HG03575 (cell line): ENCODE measurements at regions not wholly inside any gene's neighbourhood (a gene's known extent, or its start where the extent isn't known, plus 50 kb on each side); places are given as distances from the start of the nearest gene placed in this dataset.
"Not testable (repeated sequence)": the region's sequence is repeated elsewhere in the genome, so short reads cannot be mapped to it uniquely, and the experiment has no call there.

Experiments
- ATAC-seq: cut with Tn5 transposase; IDR thresholded peaks from one replicate; pipeline ENCODE4 v1.9.1; 2021; ENCODE audit not compliant: unreplicated experiment, insufficient number of reproducible peaks, low FRiP score; ENCODE audit errors: extremely low read depth

DNA sequence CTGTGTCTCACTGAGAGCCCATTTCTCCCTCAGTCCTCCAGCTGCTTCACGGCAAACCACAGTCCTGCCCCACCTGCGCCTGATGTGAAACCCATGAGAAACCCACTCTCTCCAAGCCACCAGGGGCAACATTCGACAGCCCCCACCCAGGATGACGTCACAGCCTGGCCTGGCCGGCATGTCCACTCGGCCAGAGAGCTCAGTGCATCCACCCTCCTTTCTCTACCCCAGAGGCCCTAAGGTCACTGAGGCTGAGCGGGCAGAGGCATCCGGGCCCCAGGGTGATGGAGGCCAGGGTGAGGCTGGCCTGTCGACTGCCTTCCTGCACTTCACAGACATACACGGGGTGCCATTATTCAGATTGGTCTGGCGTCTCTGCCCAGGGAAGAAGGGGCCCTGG is 402.7 kb upstream of the MYT1L start:
- ATAC-seq = no peak

DNA sequence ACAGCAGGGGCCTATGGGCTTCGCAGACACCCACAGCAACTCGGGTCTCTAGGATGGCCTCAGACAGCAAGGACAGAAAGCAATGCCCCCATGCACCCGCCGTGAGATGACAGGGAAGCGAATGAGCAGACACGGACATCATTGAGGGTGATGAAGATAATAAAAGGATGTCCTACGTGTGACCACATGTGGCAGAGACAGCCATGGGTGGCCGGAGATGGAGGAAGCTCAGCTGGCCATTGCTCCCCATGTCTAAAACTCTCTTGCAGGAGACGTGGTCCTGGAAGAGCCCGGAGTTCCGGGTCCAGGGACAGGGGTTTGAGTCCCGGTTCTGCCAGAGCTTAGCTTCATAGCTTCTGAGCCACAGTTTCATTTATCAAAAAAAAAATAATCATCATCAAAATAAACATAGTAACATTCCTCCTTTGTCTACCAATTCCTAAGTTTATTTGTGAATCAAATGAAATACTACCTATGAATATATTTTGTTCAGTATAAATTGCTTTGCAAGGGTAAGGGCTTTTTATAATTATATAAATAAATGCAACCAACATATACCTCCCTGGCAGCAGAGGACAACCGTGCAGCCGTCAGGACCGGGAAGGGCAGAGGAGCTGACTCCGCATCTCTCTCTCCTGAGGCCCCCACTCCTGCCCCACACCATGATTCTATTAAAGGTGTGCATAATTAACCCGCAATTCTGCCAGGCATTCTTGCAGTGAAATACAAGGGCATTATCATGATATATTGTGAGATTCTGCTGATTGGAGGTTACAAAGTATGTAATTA is 401.4 kb upstream of the MYT1L start:
- no peak for ATAC-seq

DNA sequence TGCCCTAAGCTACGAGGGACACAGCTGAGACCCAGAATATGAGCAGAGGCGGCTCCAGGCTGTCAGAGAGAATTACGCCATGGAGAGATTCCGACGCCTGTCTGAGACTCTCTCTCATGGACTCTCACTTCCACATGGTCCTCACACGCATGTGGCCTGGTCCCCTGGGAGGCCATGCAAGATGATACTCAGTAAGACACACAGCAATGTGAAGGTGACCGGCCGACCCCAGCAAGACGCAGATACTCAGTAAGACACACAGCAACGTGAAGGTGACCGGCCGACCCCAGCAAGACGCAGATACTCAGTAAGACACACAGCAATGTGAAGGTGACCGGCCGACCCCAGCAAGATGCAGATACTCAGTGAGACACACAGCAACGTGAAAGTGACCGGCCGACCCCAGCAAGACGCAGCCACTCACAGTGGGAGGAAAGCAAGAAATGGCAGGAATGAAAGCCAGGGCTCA is 400.8 kb upstream of the MYT1L start:
- no peak for ATAC-seq

DNA sequence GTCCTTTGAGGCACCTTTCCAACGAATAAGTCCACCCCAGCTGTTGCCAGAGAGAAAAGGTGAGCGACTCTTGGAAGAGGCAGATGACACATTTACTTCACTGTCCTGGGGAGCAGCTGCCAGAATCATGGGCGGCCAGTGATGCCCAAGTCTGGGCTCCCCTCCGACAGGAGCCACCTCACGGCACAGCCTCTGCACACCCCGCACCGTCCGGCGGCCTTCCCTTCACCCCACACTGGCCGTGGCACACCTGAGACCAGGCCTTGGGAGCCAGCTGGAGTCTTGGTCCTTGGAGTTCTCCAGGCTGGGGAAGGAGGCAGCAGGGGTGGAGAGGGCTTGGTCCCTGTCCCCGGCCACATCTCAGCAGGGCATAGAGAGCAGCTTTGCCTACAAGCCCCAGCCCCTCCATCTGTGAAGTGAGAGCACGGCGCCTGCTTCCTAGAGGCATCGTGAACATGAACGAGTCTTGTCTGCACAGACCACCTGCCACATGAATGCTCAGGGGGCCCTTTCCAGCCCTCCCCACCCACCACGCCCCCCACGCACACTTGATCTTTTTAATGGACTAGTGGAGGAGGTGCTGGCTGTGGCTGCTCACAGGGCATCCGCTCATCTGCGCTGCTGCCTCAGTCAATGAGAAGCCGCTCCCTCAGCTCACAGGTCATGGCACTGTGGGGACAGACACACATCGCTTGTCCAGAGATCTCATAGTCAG is 400.2 kb upstream of the MYT1L start:
- no peak for ATAC-seq

DNA sequence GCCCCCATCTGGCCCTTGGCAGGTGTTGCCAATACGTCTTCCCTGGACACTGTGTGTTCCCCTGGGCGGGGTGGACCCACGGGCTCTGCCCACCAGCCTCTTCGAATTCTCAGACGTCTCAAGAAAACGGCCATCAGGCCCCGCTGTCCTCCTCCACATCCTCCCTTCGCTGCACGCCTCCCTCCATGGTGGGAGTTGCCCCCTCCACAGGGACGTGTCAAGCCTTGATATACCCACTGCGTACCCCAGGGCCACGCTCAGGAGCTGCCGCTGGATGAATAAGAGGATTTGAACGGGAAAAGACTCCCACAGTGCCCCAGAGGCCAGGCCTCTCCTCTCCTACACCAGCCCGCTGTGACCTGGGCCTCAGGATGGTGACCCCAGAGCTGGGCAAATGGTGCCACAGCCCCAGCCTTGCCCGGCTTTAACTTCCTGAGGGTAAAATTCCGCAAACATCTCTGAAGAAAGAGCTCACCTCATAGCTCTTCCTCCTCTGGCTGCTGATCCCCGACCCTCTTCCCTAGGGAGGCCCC is 399.3 kb upstream of the MYT1L start:
- no peak for ATAC-seq

DNA sequence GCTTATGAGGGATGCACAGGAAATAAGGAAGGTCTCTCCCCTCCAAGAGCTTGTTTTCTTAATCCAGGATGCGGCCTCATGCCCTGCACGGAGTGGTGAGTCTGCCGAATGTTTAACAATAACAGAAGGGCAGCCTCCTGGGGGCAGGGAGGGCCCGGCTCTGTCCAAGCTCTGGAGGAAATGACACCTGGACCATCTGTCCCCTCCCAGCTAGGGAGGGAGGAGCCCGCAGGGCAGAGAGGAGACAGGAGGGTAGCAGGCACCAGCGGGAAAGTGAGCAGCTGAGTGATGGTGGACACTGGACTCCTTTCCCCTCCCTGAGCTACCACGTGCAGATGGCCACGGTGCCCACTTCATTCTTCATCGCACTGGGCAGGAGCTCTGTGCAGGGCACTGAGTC is 398.2 kb upstream of the MYT1L start:
- no peak for ATAC-seq

DNA sequence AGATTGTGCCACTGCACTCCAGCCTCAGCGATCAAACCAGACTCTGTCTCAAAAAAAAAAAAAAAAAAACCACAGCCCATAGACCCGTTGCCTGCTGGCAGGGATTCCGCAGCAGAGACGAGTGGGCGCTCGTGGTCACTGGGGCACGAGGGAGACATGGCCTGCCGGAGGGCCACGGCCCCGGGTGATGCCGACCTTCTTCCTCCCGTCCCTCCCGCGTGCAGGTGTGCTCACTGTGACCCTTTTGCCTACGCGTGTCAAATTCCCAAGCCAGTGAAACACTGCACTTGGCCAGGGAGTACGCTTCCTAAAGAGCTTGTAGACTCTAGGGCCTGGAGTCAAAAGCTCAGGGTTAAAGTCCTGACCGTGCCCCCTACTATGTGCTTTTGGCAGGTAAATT is 397.6 kb upstream of the MYT1L start:
- ATAC-seq = no peak

DNA sequence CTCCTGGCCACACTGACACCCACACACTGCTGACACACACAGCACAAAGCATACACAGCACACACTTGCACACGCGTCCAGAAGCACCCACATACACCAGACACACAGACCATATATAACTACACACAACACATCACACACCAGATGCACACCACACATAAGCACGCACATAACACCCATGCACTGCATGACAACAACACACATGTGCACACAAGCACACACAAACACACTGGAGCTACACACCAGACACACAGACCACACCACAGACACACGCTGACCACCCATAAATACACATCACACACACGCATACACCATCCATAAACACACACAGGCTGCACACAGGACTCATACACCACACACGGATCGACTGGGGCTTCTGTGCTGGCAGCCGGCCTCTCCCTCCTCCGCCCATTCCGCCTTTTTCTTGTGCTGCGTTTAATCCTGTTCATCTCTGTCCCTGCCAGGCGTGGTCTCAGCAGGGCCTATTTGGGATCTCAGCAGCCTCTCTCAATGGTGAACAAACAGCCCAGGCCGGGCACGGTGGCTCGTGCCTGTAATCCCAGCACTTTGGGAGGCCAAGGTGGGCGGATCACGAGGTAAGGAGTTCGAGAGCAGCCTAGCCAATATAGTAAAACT is 396.9 kb upstream of the MYT1L start:
- no peak for ATAC-seq

DNA sequence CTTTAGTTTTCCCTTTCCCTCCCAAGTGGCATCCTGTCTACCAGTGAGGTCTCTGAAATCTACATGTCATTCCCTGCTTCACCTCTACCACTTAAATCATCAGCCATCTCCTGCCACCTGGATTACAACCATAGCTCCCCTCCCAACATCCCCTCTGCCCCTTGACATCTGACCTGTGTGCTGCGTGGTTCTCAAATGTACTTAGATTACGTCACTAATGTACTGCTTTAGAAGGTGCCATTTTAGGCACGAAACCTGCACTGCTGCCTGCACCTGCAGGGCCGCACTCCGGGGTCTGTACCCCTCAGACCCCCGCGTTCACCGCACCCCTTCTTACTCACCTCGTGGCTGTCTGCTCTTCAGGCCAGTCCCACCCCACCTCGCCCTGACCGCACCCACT is 395.1 kb upstream of the MYT1L start:
- ATAC-seq = no peak

DNA sequence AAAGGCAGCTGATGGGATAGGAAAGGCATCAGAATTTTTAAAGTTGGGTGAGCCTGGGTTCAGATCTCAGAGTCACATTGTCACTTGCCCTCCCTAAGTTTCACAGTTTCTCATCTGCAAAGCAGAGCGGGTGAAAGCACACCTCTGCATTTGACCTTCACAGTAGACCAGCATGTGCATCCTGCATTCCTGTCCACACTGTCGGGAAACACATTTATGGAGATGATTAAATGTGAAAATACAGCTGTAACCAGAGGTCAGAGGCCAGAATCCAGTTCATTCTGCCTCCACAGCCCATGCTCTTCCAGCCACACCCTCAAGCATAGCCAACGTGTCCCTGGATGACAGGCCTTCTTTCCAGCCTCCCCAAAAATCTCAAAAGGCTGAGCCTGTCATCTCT is 392.0 kb upstream of the MYT1L start:
- ATAC-seq = no peak

DNA sequence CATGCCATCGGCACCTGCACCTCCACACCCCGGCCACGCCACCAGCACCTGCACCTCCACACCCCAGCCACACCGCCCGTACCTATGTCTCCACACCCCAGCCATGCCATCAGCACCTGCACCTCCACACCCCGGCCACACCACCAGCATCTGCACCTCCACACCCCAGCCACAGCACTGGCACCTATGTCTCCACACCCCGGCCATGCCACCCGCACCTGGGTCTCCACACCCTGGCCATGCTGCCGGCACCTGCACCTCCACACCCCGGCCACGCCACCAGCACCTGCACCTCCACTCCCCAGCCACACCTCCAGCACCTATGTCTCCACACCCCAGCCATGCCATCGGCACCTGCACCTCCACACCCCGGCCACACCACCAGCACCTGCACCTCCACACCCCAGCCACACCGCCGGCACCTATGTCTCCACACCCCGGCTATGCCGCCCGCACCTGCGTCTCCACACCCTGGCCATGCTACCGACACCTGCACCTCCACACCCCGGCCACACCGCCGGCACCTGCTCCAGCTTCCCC is 390.3 kb upstream of the MYT1L start:
- no peak for ATAC-seq

DNA sequence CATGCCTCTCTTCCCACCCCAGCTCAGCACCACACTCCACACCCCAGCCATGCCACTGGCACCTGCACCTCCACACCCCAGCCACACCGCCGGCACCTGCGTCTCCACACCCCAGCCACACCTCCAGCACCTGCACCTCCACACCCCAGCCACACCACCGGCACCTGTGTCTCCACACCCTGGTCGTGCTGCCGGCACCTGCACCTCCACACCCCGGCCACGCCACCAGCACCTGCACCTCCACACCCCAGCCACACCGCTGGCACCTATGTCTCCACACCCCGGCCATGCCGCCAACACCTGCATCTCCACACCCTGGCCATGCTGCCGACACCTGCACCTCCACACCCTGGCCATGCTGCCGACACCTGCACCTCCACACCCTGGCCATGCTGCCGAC is 389.7 kb upstream of the MYT1L start:
- not testable (repeated sequence) for ATAC-seq

DNA sequence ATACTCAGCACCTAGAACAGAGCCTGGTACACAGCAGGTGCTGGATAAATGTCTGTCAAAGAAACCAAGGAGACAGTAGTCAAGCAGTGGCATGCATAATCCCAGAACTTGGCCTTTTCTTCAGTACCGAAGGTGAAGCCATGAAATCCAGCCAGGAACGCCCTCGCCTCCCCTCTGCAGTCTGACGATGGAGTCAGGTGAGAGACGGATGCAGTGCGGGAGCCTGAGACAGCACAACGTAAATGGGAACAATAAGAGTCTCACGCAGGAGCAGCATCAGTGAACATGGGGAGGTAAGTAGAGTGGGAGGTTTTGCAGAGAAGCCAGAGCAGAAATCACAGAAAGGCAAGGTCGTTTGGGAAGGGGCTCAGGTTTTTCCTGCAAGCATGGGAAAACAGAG is 389.3 kb upstream of the MYT1L start:
- no peak for ATAC-seq

DNA sequence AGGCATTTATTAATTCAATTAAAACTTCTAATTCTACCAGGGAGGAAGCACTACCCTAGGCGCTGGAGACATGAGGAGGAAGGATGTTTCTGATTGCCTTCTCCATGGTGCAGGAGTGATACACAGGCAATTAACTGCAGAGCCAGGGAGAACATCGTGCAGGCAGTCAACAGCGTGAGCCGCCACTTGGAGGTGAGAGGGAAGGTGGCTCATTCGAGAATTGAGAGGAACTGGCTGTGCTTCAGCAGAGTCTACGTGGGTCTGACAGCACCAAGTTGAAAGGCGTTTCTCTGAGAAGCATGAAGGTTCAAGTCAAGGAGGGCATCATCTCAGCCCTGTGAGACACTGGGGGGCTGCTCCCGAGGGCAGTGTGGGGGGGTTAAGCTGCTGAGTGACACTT is 388.7 kb upstream of the MYT1L start:
- ATAC-seq = no peak

DNA sequence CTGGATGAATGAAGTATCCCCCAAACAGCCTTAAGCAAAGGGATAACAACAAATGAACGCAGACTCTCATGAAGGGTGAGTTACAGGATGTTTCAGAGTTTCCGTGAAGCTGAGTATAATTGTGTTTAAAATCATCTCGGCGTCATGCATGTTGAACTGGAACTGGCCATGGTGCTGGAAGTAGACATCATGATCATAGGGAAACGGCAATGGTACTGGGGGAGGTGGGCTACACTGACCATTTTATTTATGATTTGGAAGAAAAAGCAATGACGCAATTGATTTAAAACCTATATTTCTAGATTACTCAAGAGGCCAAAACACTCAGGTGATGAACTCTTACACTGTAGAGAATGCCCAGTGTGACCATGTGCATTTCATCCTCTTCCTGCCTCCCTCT is 387.9 kb upstream of the MYT1L start:
- no peak for ATAC-seq

DNA sequence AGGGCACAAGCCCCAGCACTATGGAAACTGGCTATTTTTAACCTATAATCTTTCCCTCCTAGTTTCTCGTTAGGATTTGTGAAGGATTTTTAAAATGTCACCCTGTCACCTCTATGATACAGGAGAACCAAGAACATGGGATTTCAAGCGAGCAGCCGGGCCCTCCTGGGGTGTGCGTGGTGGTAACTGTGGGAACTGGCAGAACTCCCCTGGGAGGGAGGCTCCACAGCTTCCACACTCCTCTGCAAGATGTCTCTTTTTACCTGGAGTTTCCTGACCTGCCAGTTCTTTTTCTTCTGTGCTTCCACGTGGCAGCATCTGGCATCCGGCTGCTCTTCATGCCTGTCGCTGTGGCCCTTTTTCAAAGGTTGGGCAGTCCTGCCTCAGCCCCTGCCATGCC is 386.3 kb upstream of the MYT1L start:
- ATAC-seq = no peak

DNA sequence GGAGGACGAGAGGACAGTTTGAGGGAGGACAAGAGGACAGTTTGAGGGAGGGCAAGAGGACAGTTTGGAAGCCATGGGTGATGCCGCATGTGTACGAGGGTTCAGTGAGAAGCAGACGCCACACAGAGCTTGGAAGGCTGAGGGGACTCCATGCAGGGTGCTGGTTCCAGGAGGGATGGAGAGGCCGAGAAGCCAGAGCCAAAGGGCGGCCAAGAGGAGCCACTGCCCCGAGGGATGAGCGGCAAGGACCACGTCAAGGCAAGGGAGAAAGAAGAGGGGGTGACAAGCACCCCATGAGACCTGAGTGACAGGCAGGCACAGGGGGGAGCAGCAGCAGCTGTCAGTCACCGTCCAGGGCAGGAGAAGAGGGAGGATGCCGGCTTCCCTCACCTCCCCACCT is 385.7 kb upstream of the MYT1L start:
- ATAC-seq = no peak

DNA sequence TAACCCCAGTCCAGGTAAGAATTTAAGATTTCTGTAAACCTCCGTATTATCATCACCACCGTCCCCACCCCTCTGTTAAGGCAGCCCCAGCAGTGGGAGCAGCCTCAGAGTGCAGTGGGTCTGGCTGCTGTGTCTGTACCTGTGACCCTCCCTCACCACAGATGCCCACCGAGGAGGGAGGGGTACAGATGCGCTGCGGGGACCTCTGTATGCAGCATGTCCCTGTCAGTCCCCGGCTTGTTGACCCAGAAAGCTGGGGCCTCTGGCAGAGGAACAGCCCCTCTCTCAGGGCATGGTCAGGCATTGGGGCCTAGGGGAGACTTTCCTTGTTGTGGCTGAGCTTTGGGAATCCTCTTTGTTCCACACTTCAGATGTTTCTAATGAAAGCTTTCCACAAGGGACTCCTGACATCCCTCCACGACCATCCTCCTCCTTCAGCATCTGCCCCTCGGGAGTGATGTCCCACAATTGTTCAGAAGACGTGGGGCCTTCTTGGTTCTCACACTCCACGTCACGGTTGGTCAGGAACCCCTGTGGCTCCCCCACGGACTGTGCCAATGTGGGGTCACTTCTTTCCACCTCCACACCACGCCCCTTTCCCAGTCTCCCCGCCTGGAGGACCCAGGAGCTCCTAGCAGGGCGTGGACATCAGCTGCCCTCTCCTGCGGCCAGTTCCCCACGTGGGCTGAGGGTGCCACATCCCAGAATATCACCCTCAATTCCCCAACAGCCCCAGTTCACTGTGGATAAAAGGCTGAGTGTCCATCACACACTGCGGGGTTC is 384.2 kb upstream of the MYT1L start:
- ATAC-seq = no peak

DNA sequence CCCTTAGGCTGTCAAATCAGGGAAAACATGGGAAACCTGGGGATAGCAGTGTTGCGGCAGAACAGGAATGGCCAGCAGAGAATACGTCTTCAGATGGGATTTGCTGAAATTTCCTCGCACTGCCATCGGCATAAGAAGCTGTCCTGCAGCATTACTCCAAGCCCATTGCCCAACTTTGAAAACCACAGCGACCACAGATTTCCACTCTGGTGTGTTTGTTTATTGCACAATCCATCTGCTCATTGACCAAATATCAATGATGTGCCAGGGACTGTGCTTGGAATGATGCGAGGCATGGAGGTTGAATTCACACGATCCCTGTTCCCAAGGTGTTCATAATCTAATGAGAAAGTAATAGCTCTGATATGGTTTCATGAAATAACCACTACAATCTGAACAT is 383.3 kb upstream of the MYT1L start:
- no peak for ATAC-seq
